B cell (primary cell): ENCODE measurements at regions not wholly inside any gene's neighbourhood (a gene's known extent, or its start where the extent isn't known, plus 50 kb on each side); places are given as distances from the start of the nearest gene placed in this dataset.

ENCODE experiments used
- ATAC-seq: fragments of 200-7000 bp; cut with Tn5 transposase; one replicate; pipeline ENCODE4 v1.10.0; 2021; ENCODE audit warnings: low read depth, mild to moderate bottlenecking, moderate number of reproducible peaks, moderate library complexity
- CTCF ChIA-PET: fragments of 350-600 bp; sonication (Branson Sonifier 250); formaldehyde crosslinking; loops from one replicate; lab custom pipeline; 2021; ENCODE audit warnings: antibody characterized with exemption, inconsistent platforms; lab: Charles Lee
- POLR2A ChIA-PET: fragments of 350-600 bp; sonication (Branson Sonifier 250); formaldehyde crosslinking; loops from one replicate; lab custom pipeline; 2021; ENCODE audit warnings: antibody characterized with exemption; lab: Charles Lee
- DNase-seq: peaks from one replicate; pipeline ENCODE4 v3.0.0; 2013
- H2AFZ ChIP-seq: 2 replicates; pipeline ENCODE4 v1.6.1; 2012; ENCODE audit warnings: mild to moderate bottlenecking, low read depth, low read length; ENCODE audit not compliant: insufficient read depth, poor library complexity, severe bottlenecking
- H3K27ac ChIP-seq, 2 donors: 1 replicate in 1 of 2; 2 replicates in 1 of 2; pipeline ENCODE4 v1.5.1; 2012 to 2013; ENCODE audit warnings: low read length in 2 of 2, mild to moderate bottlenecking in 2 of 2, moderate library complexity in 1 of 2
- H3K27me3 ChIP-seq, 4 experiments: fragments of 200-600 bp in 1 of 4; sonication (generic) in 1 of 4; replicated peaks in 1 of 4; 1 replicate in 2 of 4; 2 replicates in 2 of 4; pipeline versions ENCODE4 v1.6.1 to v1.7.0; 2013 to 2016; ENCODE audit warnings: low read length in 3 of 4, mild to moderate bottlenecking in 2 of 4, mixed read lengths in 1 of 4, moderate library complexity in 1 of 4; ENCODE audit not compliant: insufficient read depth in 4 of 4, control insufficient read depth in 3 of 4; ENCODE audit errors: control extremely low read depth in 1 of 4
- H3K36me3 ChIP-seq, 2 experiments: replicated peaks in 1 of 2; 1 replicate in 1 of 2; 2 replicates in 1 of 2; pipeline versions ENCODE4 v1.6.1 to v1.7.1; 2013; ENCODE audit warnings: low read length in 1 of 2; ENCODE audit not compliant: insufficient read depth in 2 of 2, control insufficient read depth in 1 of 2; ENCODE audit errors: control extremely low read depth in 1 of 2, extremely low read depth in 1 of 2
- H3K4me1 ChIP-seq, 2 donors: fragments of 200-600 bp in 1 of 2; sonication (generic) in 1 of 2; 1 replicate in 1 of 2; 2 replicates in 1 of 2; pipeline versions ENCODE4 v1.5.1 to v1.6.1; 2013 to 2017; ENCODE audit warnings: low read length in 2 of 2; ENCODE audit not compliant: control insufficient read depth in 2 of 2, insufficient read depth in 2 of 2
- H3K4me2 ChIP-seq: replicated peaks from 2 replicates; pipeline ENCODE3; 2012; ENCODE audit warnings: mild to moderate bottlenecking, low read depth, low read length; ENCODE audit not compliant: poor library complexity, severe bottlenecking
- H3K4me3 ChIP-seq, 5 experiments: fragments of 200-600 bp in 1 of 5; sonication (generic) in 1 of 5; 1 replicate in 3 of 5; 2 replicates in 2 of 5; pipeline versions ENCODE4 v1.5.1 to v1.7.0; 2011 to 2016; ENCODE audit warnings: low read length in 4 of 5, mild to moderate bottlenecking in 4 of 5, low read depth in 2 of 5, control low read depth in 1 of 5, moderate library complexity in 1 of 5; ENCODE audit not compliant: insufficient read depth in 1 of 5; ENCODE audit errors: control extremely low read depth in 1 of 5, extremely low read depth in 1 of 5
- H3K79me2 ChIP-seq: fragments of 200-600 bp; sonication (generic); one replicate; pipeline ENCODE4 v1.6.0; 2016; ENCODE audit warnings: low read length; ENCODE audit not compliant: control insufficient read depth, insufficient read depth
- H3K9ac ChIP-seq: fragments of 200-600 bp; sonication (generic); 2 replicates; pipeline ENCODE4 v1.6.1; 2017; ENCODE audit warnings: mild to moderate bottlenecking, low read length, moderate library complexity
- H3K9me3 ChIP-seq, 3 donors: one replicate each; pipeline versions ENCODE4 v1.6.1 to v1.7.1; 2013; ENCODE audit warnings: low read length in 2 of 3; ENCODE audit not compliant: control insufficient read depth in 2 of 3, insufficient read depth in 1 of 3; ENCODE audit errors: control extremely low read depth in 1 of 3
- H4K20me1 ChIP-seq: 2 replicates; pipeline ENCODE4 v1.6.0; 2012; ENCODE audit warnings: mild to moderate bottlenecking, low read length; ENCODE audit not compliant: insufficient read depth, control insufficient read depth, poor library complexity, severe bottlenecking
- H3K27ac Mint-ChIP-seq: one replicate; pipeline ENCODE4 v1.8.0; 2021; ENCODE audit warnings: mixed read lengths
- H3K27me3 Mint-ChIP-seq: one replicate; pipeline ENCODE4 v1.8.0; 2021; ENCODE audit warnings: mixed read lengths
- H3K4me1 Mint-ChIP-seq: one replicate; pipeline ENCODE4 v1.8.0; 2021; ENCODE audit warnings: mixed read lengths
- H3K4me3 Mint-ChIP-seq: one replicate; pipeline ENCODE4 v1.8.0; 2021; ENCODE audit warnings: mixed read lengths
- H3K9me3 Mint-ChIP-seq: one replicate; pipeline ENCODE4 v1.8.0; 2022; ENCODE audit warnings: mixed read lengths; ENCODE audit not compliant: insufficient read depth
- EZH2 ChIP-seq: IDR thresholded peaks from 2 replicates; pipeline ENCODE4 v1.6.1; 2012; ENCODE audit warnings: borderline replicate concordance, low read depth, mild to moderate bottlenecking, moderate library complexity, low read length; ENCODE audit not compliant: insufficient read depth, poor library complexity, severe bottlenecking
- WGBS: methylation state at CpG from one replicate; pipeline ENCODE4 v1.1.5; 2013; ENCODE audit warnings: missing lambda C conversion rate; ENCODE audit not compliant: insufficient coverage; 5-methylcytosine and 5-hydroxymethylcytosine counted together
- intact Hi-C: fragments of 100-400 bp; cut with micrococcal nuclease; formaldehyde crosslinking; loops from one replicate; pipeline ENCODE4 v1.10.0; 2022
- TF ChIP-seq, protein P1 (sequence below): fragments of 200-600 bp; IDR thresholded peaks from one replicate; pipeline ENCODE4 v1.8.0; 2022; ENCODE audit warnings: antibody characterized with exemption, mild to moderate bottlenecking

DNA sequence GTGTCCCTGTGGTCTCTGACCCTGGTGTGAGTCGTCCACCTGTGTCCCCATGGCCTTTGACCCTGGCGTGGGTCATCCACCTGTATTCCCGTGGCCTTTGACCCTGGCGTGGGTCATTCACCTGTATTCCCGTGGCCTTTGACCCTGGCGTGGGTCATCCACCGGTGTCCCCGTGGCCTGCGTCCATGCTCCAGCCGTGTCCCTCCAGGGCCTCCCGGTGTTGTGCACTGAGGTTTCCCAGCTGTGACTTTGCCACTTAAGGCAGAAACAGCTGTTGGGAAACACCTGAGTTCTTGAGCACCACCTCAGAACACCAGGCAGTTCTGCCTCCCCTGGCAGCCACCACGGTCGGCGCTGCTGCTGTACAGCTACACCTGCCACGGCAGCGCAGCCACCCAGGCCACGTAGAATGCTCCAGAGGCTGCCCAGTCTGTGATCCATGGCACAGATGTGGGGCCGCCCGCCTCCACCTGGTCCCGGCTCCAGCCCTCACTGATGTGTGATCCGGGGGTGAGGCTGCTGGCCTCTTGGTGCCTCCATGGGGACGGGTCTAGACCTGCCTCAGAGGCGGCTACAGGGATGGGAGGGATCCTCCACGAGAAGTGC lies 69.1 kb upstream of the GALNT9 start:
- 90% methylated on average over 24 of the region's 24 CpGs for WGBS
- DNase-seq = no peak
- H3K9ac ChIP-seq = no peak overlapping the region
- H4K20me1 ChIP-seq = no peaks in the 10 kb centered on the region
- Mint-ChIP-seq H3K27ac (no peak overlapping the region), H3K4me3 (no peak overlapping the region), H3K27me3 (peaks cover 13% of the 10 kb centered on the region), H3K9me3 (no peaks in the 10 kb centered on the region), H3K4me1 (no peaks in the 10 kb centered on the region)
- no peak overlapping the region for H3K27ac ChIP-seq
- no peak overlapping the region for H2AFZ ChIP-seq
- H3K4me3 ChIP-seq = no peak overlapping the region
- H3K4me2 ChIP-seq = no peak overlapping the region
- TF ChIP-seq, protein P1, sequence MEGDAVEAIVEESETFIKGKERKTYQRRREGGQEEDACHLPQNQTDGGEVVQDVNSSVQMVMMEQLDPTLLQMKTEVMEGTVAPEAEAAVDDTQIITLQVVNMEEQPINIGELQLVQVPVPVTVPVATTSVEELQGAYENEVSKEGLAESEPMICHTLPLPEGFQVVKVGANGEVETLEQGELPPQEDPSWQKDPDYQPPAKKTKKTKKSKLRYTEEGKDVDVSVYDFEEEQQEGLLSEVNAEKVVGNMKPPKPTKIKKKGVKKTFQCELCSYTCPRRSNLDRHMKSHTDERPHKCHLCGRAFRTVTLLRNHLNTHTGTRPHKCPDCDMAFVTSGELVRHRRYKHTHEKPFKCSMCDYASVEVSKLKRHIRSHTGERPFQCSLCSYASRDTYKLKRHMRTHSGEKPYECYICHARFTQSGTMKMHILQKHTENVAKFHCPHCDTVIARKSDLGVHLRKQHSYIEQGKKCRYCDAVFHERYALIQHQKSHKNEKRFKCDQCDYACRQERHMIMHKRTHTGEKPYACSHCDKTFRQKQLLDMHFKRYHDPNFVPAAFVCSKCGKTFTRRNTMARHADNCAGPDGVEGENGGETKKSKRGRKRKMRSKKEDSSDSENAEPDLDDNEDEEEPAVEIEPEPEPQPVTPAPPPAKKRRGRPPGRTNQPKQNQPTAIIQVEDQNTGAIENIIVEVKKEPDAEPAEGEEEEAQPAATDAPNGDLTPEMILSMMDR = no peak
- no peak for TF ChIP-seq EZH2
- ATAC-seq = no peak
- H3K4me1 ChIP-seq = no peaks in the 10 kb centered on the region
- ChIA-PET CTCF (no interaction called here), POLR2A (no interaction called here)
- no peaks in the 10 kb centered on the region for H3K79me2 ChIP-seq
- H3K36me3 ChIP-seq = no peaks in the 10 kb centered on the region
- peaks cover 0 to 3% (median 0%) of the 10 kb centered on the region in 3 donors for H3K9me3 ChIP-seq
- intact Hi-C loops = no loop called here
- H3K27me3 ChIP-seq = peaks cover 0 to 46% (median 4%) of the 10 kb centered on the region in 4 experiments

DNA sequence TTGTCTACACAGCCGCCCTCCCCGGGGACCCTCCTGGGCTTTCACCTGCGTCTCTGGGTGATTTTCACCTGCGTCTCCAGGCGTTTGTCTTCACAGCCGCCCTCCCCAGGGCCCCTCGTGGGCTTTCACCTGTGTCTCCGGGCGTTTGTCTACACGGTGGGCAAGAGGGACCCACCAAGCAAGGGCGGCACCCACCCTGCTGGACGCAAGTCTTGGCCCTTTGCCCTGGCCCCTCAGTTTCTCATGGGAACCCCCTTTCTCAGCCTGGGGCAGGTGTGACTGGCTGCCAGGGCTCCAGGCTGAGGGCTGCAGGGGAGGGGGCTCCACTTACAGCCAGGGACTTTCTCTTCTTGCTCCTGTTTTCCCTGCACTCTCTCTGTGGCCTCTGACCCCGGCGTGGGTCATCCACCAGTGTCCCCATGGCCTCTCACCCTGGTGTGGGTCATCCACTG lies 68.6 kb upstream of the GALNT9 start:
- CTCF ChIA-PET = no interaction called here
- no peak overlapping the region for H2AFZ ChIP-seq
- H3K4me2 ChIP-seq = no peak overlapping the region
- H3K4me1 ChIP-seq = no peaks in the 10 kb centered on the region
- H3K36me3 ChIP-seq = no peaks in the 10 kb centered on the region
- H3K27ac ChIP-seq = no peak overlapping the region
- H3K9me3 Mint-ChIP-seq = no peaks in the 10 kb centered on the region
- DNase-seq (no peak), ATAC-seq (no peak)
- no peak overlapping the region for H3K9ac ChIP-seq
- peaks cover 0 to 40% (median 4%) of the 10 kb centered on the region in 4 experiments for H3K27me3 ChIP-seq
- H3K9me3 ChIP-seq = peaks cover 0 to 3% (median 0%) of the 10 kb centered on the region in 3 donors
- H3K4me3 ChIP-seq = no peak overlapping the region
- POLR2A ChIA-PET = no interaction called here
- intact Hi-C loops = no loop called here
- H3K27ac Mint-ChIP-seq = no peak overlapping the region
- H3K4me3 Mint-ChIP-seq = no peak overlapping the region
- TF ChIP-seq, protein P1 = no peak
- TF ChIP-seq EZH2 = no peak
- no peaks in the 10 kb centered on the region for H4K20me1 ChIP-seq
- H3K79me2 ChIP-seq = no peaks in the 10 kb centered on the region
- no peaks in the 10 kb centered on the region for H3K4me1 Mint-ChIP-seq
- WGBS = 72% methylated on average over 14 of the region's 14 CpGs
- H3K27me3 Mint-ChIP-seq = peaks cover 13% of the 10 kb centered on the region
